ENCODE measurements at regions not wholly inside any gene's neighbourhood (a gene's known extent, or its start where the extent isn't known, plus 50 kb on each side); places are given as distances from the start of the nearest gene placed in this dataset.

DNA sequence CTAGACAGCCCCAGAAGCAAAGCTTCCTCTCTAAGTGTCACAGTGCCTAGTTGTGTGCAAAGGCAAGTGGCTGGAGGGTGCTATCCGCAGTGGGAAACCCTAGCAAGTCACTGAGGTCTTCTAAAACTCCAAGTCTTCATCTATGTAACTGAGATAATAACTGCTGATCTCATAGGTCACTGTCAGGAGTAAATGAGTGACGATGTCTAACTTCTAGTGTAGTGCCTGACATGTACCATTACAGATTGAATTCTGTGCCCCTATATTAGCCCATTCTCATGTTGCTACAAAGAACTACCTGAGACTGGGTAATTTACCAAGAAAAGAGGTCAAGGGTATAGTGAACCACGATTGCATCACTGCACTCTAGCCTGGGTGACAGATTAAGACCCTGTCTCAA is 253.5 kb upstream of the JARID2 start:
- TF ChIP-seq POLR2A (IDR thresholded peaks at IDR 0.05; ENCODE audit: low read length): no peak
- no peak for TF ChIP-seq GATA1 (IDR thresholded peaks at IDR 0.05; ENCODE audit: low read depth, low read length)

All from erythroblast (primary cell).